ENCODE measurements at regions not wholly inside any gene's neighbourhood (a gene's known extent, or its start where the extent isn't known, plus 50 kb on each side); places are given as distances from the start of the nearest gene placed in this dataset.
"Not testable (repeated sequence)": the region's sequence is repeated elsewhere in the genome, so short reads cannot be mapped to it uniquely, and the experiment has no call there.

DNA sequence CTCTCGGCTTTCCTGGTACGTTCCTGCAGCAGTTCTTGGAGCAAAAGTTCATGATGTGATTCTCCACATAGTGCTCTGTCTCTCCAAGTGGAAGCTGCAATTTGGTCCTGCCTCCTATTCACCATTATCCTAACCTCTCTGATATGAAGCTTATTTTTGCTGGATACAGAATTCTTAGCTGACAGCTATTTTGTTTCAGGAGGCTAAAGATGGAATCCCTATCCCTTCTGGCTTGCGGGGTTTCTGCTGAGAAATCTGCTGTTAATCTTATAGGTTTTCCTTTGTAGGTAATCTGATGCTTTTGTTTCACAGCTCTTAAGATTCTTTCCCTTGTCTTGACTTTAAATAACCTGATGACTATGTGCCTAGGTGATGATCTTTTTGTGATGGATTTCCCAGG is 181.6 kb upstream of the VLDLR start:
- no peak overlapping the region for H3K4me3 ChIP-seq (ENCODE audit: low read depth, low read length)
- TF ChIP-seq, protein P1, sequence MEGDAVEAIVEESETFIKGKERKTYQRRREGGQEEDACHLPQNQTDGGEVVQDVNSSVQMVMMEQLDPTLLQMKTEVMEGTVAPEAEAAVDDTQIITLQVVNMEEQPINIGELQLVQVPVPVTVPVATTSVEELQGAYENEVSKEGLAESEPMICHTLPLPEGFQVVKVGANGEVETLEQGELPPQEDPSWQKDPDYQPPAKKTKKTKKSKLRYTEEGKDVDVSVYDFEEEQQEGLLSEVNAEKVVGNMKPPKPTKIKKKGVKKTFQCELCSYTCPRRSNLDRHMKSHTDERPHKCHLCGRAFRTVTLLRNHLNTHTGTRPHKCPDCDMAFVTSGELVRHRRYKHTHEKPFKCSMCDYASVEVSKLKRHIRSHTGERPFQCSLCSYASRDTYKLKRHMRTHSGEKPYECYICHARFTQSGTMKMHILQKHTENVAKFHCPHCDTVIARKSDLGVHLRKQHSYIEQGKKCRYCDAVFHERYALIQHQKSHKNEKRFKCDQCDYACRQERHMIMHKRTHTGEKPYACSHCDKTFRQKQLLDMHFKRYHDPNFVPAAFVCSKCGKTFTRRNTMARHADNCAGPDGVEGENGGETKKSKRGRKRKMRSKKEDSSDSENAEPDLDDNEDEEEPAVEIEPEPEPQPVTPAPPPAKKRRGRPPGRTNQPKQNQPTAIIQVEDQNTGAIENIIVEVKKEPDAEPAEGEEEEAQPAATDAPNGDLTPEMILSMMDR (conservative IDR thresholded peaks at IDR 0.05; ENCODE audit: low read depth, low read length) = no peak
- DNase-seq (ENCODE audit: low read depth) = no peak

DNA sequence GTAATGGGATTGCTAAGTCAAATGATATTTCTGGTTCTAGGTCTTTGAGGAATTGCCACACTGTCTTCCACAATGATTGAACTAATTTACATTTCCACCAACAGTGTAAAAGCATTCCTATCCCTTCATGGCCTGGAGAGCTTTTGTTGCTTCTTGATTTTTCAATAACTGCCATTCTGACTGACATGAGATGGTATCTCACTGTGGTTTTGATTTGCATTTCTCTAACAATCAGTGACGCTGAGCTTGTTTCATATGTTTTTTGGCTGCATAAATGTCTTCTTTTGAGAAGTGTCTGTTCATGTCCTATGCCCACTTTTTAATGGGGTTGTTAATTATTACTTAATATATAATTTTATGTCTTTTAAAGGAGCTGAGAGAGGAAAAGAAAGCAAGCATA is 177.7 kb upstream of the VLDLR start:
- not testable (repeated sequence) for DNase-seq (ENCODE audit: low read depth); H3K4me3 ChIP-seq (ENCODE audit: low read depth, low read length)

DNA sequence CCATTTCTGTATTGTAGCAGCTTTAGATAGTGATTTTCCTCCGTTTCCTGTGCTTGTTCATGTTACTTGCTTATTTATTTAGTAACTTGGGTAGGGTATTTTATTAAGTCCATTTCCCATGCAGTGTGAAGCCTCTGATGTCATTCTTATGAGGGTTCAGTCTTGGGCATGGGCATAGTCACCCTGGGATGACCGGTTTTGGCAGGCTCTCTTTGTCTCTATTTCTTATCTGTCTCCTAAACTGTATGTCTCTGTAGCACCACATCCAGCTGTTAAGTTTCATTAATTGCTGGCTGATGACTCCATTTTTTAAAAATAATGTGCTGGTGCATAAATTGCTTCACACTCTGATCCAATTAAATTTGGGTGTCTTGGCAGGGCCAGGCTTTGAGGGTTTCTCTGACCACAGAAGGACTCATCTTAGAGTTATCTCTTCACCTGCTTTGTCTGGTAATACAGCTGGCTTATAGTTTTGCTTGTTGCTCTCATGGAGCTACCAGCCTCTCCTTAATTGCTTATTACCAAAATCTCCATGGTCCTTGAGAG is 173.3 kb upstream of the VLDLR start:
- TF ChIP-seq, protein P1 (conservative IDR thresholded peaks at IDR 0.05; ENCODE audit: low read depth, low read length) = no peak
- DNase-seq (ENCODE audit: low read depth) = no peak
- H3K4me3 ChIP-seq (ENCODE audit: low read depth, low read length) = no peak overlapping the region

DNA sequence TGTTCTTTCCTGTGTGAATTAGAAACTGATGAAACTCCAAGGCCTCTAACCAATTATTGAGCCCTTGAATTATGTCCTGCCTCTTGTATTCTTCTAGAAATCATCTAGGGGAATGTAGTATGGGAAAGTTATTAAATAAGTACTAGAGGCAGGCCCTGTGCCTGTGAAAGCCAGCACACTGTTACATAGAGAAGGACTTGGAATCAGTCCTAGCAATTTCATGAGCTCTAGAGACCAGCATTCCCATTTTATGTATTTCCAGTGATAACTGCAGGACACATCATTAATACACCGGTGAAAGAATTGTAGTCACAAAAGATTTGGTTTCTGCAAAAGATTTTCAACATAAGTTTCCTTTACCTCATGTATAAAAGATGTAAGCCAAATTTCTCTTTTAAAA is 168.5 kb upstream of the VLDLR start:
- no peak overlapping the region for H3K4me3 ChIP-seq (ENCODE audit: low read depth, low read length)
- TF ChIP-seq, protein P1 (conservative IDR thresholded peaks at IDR 0.05; ENCODE audit: low read depth, low read length) = no peak
- DNase-seq (ENCODE audit: low read depth) = no peak

DNA sequence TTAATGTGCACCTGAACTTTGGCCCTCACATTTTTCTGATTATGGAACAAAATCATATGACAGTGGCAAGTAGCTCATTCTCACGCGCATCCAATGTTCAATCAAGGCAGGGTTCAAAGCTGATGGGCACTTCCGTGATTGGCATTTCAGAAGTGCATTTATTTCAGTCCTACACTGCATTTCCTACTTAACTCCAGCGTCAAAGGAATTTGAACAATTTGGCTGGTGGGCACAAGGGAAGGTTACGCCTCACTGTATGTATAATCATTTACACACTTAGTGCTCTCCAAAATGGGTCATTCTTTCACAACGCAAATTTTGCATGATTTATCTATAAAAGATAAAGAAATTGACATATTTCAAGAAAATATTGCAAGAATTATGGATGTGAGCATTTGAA is 167.9 kb upstream of the VLDLR start:
- no peak overlapping the region for H3K4me3 ChIP-seq (ENCODE audit: low read depth, low read length)
- no peak for DNase-seq (ENCODE audit: low read depth)
- TF ChIP-seq, protein P1 (conservative IDR thresholded peaks at IDR 0.05; ENCODE audit: low read depth, low read length) = no peak

DNA sequence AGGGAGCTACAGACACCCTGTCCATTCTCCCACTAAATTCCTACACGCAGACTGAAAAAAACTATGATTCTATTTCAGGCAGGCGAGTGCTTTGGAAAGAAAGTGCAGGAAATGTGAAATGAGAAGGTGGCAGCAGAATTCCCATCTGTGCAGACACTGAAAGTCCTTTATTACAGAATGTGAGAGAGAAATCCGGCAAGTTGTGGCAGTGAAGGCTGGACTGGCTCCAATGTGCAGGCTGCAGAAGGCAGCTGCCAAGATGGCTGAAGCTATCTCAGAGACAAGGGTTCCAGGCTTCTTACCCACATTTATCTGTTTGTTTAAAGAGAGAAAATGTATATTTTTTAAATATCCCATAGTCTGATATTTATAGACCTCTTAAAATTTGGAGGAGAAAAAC is 161.8 kb upstream of the VLDLR start:
- no peak for DNase-seq (ENCODE audit: low read depth)
- TF ChIP-seq, protein P1 (conservative IDR thresholded peaks at IDR 0.05; ENCODE audit: low read depth, low read length) = no peak
- no peak overlapping the region for H3K4me3 ChIP-seq (ENCODE audit: low read depth, low read length)

DNA sequence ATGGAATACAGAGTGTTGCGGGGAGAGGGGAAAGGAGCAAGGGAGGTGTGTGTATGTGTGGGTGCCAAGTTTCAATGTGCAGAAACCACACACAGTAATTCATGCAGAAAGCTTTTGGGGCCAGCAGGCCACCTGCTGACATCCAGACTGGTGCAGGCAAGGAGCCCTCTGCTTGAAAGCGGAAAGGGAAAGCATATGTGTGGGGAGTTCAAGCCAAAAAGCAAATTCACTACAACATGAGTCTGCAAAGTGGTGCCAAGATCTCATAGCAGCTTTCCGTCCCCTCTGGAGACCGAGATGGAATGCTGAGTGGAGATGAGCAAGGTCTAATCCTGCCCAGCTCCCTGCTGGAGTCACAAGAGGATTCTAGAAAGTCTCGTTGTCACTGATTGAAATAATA is 159.7 kb upstream of the VLDLR start:
- TF ChIP-seq, protein P1 (conservative IDR thresholded peaks at IDR 0.05; ENCODE audit: low read depth, low read length) = no peak
- no peak for DNase-seq (ENCODE audit: low read depth)
- H3K4me3 ChIP-seq (ENCODE audit: low read depth, low read length) = no peak overlapping the region

All from epithelial cell of proximal tubule (primary cell).